ENCODE measurements at regions not wholly inside any gene's neighbourhood (a gene's known extent, or its start where the extent isn't known, plus 50 kb on each side); places are given as distances from the start of the nearest gene placed in this dataset.

DNA sequence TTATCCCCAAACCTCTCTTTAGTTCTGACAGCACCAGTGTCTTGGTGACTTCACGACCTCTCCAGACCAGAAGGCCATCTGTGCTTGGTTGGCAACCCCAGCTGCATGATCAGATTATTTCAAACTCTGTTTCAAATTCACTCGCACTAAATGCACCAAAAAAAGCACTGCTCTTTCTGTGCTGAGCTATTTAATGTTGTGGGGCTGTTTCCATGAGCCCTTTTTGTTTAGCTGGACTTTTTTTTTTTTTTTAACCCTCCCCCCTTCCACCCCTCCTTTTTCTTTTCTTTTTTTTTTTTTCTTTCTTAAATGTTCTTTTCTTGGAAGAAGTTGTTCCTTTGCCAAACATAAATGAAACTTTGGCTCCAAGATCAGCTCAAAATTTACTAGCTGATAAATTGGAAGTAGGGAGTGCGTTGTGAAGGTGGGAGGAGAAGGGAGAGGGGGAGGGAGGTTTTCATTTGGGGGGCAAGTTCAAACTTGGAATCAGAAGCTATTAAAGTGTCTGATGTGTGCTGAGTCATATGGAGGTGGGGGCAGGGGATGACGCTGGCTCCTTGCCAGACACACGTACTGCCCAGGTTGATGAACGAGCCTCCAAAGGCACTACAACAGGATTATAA, 543.0 kb upstream of the TNP1 start:
- no peak for DNase-seq

DNA sequence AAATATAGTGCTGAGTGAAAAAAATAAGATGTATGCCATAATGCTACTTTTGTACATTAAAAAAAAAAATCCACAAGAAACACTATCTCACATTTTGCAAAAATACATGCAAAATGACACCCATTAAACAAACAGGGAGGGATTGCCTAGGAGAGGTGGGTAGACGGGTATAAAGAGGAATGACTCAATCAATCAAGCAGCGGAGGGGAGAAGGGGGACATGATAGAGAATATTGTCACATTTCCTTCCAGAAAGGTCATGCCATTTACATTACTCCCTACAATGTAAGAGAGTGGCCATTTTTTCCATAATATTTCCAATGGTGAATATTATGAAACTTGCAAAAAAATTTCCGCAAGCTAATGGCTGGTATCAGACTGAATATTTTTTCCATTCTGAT, 542.3 kb upstream of the TNP1 start:
- no peak for DNase-seq

DNA sequence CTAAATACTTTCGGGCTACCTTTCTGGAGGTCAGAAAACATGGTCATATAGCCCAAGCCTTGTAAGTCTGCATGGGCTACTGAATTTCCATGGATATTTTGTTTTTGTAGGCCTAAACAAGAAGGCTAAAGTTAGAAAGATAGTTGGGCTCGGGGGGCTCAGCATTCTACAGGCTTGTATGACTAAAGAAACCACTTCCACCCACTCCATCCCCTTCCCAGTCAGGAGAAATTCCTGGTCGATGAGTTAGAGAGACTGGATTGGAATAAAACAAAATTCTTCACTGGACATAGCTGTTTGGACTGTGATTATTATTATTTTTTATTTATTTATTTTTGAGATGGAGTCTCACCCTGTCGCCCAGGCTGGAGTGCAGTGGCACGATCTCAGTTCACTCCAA, 539.4 kb upstream of the TNP1 start:
- DNase-seq, result no peak

DNA sequence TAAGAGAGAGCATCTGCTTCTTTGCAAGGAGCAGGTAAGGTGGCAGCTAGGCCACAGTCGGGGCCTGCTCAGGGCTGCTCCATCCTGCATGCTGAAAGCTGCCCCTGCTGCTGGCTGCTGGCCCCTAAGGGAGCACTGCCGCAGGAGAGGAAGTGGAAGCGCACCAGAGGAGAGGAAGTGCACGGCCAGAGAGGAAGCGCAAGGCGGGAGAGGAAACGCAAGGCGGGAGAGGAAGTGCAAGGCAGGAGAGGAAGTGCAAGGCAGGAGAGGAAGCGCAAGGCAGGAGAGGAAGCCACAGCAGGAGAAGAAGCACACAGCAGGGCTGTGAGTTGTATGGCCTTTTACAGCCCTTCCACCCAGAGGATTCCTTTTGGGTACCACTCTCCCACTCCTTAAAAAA, 539.0 kb upstream of the TNP1 start:
- DNase-seq, result no peak

DNA sequence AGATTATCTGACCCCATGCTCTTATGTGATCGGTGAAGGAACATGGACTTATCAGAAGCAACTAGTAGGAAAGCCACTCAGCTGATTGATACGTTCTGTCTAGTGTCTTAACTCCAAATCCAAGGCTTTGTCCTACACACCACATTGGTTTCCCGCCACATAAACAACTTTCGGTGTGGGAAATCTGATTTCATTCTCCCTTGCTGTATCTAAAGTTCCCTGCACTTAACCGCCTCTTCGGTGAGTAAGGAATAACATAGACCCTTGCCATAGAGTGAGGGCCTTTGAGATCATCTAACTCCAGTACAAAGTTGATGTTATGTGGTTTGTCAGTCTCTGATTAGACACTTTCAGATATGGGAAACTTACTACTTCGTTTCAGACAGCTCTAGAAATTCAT, 538.2 kb upstream of the TNP1 start:
- no peak for DNase-seq

DNA sequence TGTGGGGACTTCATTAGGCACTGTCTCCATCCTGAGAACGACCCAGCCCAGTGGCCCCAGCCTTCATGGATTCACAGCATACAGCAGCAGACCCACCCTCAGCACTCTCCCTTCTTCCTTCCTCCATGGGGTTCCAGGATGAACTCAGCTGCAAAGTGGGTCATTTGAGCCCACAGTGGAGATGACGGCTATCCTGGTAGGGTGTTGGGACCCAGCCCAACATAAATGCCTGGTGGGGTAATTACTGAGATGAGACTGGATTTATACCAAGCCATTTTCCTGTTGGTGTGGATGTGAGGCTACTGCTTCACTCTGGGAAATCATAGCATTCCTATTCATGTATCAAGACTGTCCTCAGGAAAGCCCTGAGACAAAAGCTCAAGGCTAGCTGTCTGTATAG, 536.7 kb upstream of the TNP1 start:
- DNase-seq, result no peak

DNA sequence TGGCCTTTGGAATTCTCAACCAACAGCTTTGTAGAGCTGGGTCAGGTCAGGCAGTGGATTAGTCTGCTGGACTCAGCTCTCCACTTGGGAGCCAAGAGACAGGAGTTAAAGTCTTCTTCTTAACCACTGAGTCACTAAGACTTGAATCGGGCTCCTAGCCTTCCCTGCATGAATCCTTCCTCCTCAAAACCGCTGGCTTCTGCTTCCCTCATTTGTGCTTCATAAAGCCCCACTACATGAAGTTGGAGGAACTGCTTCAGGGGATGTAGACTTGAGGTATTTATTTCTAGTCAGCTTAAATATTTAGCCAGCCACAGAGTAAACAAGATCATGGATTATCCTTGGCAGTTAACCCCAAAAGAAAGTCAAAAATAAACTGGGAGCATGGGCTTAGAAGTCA, 536.3 kb upstream of the TNP1 start:
- DNase-seq, result no peak

DNA sequence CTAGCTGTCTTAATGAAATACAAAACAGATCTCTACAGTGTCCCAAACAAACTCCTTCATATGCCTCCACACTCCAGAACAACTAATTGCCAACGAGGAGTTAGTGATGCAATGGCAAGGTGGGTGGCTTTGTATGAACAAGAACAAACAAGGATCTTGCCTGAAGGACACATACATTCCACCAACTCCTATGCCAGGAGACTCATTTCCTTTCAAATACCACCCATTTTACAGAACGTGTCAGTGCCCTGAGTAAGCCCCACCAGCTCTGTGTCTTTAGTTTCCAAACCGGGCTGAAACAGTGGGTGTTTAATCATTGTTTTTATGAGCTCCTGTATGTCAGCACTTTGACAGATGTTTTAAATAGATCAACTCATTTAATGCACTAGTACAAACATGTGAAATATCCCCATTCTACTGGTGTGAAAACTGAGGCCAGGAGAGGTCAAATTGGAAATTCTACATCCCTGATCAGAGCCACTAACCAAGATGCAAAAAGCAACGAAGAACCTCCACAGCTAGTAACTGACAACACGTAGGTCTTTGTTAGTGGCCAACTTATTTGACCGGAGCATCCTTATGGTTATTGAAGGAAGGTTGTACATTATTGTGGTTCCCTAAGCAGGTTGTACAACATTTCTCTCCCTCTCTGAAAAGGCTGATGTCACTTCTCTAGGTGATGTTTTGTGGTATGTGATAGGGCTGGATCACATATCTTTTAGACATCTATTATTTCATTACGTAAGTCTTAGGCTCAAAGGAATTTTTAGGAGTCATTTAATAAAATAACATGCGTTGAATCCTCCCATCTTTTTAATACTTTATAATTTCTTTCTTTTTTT, 534.9 kb upstream of the TNP1 start:
- DNase-seq, result no peak

DNA sequence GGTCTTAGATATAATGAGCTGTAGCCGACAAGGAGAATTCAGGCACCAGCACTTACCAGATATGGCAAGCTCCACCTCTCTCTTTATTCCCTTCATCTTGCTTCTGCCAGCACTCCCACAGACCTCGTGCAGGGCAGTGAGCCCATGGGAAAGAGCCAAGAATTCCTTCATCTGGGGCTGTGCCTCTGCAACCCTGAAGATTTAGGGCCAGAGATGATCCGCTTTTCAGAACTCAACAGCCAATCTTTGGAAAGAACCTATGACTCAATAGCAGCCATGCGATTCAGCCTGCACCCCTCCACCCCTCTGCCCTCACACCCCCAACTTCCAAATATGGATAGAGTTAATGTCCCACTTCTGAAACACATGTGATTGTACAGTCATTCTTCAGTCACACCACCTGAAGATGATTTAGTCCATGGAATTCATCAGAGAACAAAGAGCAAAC, 533.7 kb upstream of the TNP1 start:
- DNase-seq, result no peak

DNA sequence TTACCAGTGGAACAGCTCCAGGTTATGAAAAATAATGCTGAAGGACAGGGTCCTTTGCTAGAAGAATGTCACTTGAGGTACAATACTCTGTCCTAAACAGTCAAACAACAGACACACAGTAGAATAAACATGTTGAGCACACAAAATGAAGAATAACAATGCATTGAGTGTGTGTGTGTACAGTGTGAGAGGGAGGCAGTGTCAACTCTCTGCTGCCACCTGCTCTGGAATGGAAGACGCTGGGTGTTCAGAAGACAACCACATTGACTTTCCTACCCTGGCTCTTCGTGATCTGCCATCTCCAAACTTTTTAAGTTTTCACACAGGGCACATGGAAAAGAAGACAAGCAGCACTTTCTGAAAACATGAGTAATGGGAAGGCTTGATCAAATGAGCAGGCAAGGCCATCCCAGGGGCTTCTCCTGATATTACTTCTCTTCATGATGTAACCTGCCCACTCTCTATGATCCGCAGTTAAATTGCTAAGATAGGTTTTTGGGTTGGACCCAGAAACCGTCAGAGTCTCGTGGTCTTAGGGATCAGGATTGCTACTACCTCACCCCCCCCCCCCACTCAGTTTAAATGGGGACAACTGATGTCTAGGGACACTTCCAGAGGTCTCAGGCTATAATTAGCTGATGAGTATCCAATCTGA, 533.2 kb upstream of the TNP1 start:
- no peak for DNase-seq

DNA sequence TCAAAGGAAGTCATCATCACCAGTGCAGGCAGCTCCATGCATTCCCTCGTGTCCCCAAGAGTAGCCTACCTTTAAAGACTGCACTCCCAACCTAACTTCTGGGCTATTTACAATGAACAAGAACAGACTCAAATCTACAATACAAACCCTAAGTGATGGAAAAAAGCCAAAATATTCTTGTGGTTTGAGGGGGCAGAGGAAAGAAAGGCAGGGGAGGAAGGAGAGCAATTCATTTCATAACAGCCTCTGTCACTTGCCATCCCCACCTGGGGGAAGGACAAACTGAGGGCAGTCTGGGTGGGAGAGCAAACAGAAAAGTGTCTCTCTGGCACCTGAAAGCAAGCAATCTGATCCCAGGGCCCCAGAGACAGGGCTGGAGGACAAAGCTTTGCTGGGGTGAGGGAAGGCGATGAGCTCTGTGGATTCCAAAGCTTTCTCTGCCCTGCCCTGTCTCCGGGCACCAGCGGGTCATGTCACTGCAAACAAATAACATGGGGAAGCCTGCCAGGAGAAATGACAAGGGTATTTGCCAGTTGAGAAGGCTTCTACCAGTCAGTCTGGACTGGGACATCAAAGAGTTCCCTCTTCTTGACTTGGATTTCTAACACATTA, 528.0 kb upstream of the TNP1 start:
- no peak for DNase-seq

DNA sequence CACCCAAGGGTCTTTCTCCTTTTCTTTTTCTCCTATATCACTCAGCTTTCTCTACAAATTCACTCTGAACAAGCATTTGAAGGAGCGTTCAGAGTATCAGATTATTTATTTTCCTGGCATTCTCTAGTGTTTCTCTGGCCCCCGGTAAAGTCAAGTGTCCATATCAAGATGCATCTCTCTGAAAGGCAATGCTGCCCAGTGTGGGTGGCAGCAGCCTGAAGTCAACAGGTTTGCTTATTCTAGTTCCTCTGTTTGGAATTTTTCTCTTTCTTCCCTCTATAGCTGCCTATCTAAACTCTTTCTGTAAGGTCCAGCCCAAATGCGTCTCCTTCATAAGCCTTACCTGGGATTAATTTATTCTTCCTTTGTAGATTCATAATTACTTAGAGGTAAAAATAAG, 526.2 kb upstream of the TNP1 start:
- no peak for DNase-seq

DNA sequence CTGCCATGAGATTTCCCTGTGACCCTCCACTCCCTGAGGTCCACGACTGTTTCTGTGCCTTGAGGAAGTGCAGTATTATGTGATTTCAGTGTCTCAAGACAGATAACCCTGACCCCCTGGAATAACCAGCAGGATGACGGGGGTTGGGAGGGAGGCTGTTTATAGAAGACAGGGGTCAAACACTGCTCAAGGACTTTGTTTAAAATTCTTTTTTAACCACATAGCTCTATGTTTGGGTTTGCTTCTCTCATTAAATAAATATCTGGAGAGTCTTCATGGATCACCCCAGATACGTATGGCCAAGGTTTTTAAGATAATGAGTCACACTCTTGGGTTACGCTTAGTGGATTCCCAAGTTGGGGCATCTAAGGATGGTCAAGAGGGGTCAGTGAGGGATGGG, 523.8 kb upstream of the TNP1 start:
- DNase-seq, result no peak

DNA sequence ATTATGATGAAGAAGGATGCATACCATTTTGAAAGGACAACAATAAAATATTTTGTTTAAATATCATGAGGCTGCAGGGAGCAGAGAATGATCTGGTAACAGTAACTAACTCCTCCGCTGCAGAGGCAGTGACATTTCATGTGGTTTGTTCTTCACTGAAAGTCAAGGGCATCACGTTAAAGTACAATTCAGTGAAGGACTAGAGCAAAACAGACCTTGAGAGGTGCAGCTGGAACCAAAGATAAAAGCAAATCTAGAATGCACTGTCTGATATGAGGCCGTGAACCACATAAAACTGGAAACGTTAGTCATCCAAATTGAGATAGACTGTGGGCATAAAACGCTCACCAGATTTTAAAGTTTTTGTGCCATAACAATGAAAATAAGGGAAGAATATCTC, 522.9 kb upstream of the TNP1 start:
- no peak for DNase-seq

DNA sequence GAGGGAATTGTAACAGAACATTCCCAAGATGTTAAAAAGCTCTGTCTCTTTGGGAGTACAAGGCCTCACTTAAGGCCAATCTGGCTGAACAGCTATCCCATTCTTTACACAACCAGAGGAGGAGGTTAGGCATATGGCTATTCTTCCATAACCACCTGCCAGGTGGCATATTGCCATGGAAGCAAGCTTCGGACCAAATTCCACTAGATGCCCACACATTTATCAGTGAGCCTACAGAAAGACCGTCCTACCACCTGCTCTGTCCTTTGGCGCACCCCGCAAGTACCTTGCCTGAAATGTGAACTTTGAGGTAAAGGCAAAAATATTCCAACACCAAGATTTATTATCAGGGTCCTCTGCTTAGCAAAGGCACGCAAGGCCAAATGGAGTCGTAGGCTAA, 519.9 kb upstream of the TNP1 start:
- no peak for DNase-seq

DNA sequence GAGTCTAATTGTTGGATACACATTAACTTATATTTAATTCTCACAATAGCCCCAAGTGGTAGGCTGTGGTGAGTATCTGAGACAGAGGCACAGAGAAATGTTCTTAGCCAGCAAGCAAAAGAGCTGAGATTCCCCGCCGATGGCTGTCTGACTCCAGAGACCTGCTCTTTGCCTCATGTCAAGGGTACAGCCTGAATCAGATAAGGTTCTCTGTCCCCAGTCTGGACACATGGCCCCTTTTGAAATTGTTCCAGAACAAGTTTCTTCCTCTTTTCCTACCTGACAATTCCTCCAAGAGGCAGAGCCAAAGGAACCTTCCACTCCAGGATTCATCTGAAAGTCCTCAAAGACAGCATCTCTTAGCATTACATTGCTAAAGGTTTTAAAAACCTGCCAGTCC, 512.9 kb upstream of the TNP1 start:
- DNase-seq, result no peak

DNA sequence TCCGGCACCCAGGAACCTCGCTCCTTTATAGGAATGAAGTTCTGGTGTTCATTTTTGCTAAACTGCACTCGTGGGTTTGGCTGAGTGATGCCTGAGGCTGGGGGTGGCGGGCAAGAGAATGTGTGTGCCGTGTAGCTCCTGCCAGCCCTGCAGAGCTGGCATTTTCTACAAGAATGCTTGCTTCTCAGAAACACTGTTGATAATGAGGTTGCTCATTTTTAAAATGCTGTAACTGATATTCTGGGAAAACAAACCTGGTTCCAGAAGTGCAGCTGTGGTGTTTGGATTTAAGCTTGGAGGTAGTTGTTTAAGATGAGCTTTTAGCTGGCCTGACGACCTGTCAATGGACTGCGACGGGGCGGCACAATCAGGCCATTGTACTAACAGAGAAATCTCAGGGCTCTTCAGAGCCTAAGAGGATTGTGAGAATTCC, 511.9 kb upstream of the TNP1 start:
- no peak for DNase-seq

DNA sequence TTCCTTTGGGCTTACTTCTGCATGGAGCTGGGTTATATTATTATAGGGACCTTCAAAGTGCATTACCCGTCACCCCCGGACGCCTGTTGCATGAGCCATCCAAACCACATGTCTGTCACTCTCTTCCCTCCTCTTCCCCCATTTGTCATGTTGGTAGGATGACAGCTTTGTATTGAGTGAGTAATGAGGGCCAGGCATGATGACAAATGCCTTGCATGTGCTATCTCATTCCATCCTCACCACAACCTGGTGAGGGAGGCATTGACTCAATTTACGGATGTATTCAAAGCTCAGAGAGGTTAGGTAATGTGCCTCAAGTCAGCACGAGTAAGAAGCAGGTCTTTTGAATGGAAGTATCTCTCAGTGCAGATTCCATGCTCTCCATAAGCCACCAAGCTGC, 510.5 kb upstream of the TNP1 start:
- DNase-seq, result no peak

DNA sequence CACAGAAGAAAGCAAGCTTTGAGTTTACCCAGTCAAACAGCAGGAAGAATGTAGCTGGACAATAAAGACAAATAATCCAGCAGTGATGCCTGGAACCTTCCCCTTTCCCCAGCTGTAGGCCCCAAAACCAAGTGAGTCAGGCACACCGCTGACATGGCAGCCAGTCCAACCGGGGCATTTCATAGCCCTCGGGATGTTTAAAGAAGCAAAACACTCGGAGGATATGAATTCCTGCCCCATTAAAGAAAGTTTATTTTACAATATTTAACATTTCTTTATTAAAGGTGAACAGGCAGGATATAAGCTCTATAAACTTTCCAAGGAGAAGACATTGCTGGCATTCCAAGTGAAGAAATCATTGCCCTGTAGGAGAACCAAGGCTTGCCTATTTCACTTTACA, 507.6 kb upstream of the TNP1 start:
- no peak for DNase-seq

DNA sequence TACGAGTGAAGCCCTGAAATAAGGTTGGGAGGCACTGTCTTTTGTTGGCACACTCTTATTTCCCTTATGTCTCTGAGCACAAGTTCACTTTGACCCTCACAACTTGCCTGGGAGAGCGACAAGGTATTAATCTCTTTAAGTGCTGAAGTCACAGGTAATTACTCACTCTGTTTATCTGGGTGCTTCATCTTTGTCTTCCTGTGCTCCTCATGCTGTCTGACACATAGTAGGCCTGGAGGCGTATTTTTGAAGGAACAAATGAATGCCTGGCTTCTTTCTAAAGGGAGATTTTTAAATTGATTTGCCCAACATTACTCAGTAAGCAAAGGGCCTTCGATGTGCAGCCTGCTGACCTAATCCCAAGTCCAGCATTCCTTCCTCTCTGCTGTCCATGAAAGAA, 507.1 kb upstream of the TNP1 start:
- no peak for DNase-seq

DNA sequence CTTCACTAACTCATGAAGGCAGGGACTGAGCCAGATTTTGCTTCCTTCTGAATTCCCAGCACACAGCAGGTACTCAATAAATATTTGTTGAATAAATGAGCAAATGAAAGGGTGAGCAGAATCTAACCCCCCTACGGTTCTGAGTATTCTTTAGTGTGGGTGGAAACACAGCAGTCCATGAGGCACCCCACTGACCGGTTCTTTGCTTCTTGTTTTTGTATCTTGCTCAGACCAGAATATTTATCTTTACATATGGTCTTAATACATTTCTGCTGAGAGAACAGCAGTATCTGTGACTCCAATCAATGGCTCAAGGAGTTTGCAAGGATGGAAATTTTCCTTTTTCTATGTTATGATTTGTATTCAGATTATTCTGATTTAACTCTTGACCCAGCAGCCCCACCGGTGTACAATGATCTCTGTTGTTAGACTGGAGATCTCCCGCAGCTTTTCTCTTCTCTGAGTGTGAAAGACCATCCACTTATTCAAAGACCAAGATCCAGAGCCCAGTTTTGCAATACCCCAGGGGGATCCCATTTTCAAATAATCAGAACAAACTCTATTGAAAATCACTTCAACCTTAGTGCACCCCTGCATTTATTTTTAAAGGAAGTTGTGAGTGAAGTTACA, 506.5 kb upstream of the TNP1 start:
- no peak for DNase-seq

DNA sequence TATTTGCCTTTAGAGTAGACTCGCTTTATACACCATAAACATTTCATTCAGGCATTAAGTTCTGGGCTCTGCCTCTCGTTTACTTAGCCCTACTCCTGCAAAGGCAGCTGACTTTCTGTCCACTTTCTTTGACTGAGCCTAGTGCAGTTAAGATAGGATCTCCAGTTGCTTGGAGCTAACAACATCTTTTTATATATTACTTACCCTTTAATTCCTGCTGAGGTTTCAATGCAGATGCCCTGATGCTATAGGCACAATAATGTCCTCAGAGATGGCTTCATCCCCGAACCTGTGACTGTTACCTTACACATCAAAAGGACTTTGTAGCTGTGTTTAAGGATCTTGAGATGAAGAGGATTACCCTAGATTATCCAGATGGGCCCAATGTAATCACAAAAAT, 505.8 kb upstream of the TNP1 start:
- DNase-seq, result no peak

DNA sequence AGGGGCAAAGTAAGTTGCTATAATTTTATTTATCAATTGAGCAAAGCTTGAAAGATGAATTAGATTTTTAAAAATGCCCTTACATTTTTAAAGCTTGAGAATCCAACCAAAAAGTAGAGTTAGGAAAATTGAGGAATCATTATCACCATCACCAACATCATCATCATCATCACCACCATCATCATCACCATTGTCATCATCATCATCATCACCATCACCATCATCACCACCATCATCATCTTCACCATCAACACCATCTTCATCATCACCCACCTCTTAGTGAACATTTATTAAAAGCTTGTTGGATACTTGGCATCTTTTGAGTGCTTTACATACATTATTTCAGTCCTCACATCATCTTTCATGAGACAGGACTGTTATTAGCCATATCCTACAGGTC, 504.4 kb upstream of the TNP1 start:
- no peak for DNase-seq
